VCaP (cell line): ENCODE measurements at regions not wholly inside any gene's neighbourhood (a gene's known extent, or its start where the extent isn't known, plus 50 kb on each side); places are given as distances from the start of the nearest gene placed in this dataset.
"Not testable (repeated sequence)": the region's sequence is repeated elsewhere in the genome, so short reads cannot be mapped to it uniquely, and the experiment has no call there.

Source experiments
- H3K27ac ChIP-seq: fragments of 450-650 bp; 2 replicates; pipeline ENCODE4 v1.5.1; 2017
- TF ChIP-seq, protein P1 (sequence below): fragments of 450-650 bp; conservative IDR thresholded peaks from 2 replicates; pipeline ENCODE4 v1.5.1; 2017; ENCODE audit warnings: mild to moderate bottlenecking, moderate library complexity

DNA sequence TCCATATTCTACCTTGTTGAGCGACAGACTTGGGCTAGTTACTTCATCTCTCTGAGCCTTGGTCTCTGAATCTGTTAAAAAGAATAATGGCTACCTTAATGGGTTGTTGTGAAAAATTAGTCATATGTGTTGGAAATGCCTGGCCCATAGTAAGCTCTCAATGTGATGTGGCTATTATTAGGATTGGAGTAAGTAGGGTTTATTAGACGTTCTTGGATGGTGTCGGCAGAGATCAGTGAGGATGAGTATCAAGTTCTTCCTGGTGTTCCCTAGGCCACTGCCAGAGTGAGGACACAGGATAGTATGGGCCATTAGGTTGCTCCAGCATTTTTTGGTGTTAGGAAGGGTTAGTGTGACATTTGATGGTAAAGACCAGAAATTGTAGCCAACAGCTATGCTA, 121.1 kb upstream of the DUSP10 start:
- no peak overlapping the region for H3K27ac ChIP-seq
- TF ChIP-seq, protein P1, sequence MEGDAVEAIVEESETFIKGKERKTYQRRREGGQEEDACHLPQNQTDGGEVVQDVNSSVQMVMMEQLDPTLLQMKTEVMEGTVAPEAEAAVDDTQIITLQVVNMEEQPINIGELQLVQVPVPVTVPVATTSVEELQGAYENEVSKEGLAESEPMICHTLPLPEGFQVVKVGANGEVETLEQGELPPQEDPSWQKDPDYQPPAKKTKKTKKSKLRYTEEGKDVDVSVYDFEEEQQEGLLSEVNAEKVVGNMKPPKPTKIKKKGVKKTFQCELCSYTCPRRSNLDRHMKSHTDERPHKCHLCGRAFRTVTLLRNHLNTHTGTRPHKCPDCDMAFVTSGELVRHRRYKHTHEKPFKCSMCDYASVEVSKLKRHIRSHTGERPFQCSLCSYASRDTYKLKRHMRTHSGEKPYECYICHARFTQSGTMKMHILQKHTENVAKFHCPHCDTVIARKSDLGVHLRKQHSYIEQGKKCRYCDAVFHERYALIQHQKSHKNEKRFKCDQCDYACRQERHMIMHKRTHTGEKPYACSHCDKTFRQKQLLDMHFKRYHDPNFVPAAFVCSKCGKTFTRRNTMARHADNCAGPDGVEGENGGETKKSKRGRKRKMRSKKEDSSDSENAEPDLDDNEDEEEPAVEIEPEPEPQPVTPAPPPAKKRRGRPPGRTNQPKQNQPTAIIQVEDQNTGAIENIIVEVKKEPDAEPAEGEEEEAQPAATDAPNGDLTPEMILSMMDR, result no peak

DNA sequence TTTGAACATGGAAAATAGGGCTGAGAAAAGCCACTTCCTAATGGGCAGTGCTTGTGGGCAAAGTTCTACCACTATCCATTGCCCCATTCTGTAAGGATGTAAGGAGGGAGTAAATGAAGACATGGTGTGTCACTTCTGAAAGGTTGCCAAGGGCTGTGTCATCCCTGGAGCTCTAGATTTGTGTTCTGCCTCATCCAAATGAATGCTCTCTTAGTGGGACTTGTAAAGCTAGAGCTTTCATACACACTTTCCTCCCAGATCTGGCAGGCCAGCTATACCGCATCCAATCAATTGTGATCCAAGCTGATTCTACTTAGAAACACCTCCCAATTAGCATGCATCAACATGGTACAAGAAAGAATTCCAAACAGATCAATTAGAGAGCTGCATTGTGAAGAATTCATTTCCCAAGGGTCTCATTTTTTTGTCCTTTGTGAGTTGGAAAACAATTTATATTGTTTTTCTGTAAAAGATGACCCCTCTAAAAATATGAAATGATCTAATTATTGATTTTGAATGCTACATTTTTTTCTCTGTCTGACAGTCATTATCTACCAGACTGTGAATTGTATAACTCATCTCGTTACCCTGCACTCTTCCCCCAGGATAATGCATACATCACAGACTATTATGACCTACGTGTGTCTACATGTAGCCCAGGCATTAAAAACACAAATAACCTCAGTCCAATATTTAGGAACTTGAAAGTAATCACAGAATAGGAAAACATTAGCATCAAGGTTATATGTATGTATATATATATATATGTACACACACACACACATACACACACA, 117.1 kb upstream of the DUSP10 start:
- TF ChIP-seq, protein P1, result no peak
- no peak overlapping the region for H3K27ac ChIP-seq

DNA sequence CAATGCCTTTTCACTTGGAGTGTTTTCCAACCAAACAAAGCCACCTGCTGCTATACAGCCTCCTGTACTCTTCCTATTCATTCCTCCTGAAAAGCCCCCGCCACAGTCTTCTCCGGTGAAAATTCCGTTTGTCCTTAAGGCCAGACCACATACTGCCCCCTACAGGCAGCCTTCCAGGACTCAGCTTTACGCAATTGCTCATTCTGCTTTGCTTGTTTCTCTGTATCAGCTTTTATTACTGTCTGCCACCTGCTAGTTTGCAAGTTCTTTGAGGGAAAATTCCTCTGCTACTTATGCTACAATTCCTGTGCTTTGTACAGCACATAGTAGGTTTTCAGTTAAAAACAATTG, 115.2 kb upstream of the DUSP10 start:
- not testable (repeated sequence) for H3K27ac ChIP-seq

DNA sequence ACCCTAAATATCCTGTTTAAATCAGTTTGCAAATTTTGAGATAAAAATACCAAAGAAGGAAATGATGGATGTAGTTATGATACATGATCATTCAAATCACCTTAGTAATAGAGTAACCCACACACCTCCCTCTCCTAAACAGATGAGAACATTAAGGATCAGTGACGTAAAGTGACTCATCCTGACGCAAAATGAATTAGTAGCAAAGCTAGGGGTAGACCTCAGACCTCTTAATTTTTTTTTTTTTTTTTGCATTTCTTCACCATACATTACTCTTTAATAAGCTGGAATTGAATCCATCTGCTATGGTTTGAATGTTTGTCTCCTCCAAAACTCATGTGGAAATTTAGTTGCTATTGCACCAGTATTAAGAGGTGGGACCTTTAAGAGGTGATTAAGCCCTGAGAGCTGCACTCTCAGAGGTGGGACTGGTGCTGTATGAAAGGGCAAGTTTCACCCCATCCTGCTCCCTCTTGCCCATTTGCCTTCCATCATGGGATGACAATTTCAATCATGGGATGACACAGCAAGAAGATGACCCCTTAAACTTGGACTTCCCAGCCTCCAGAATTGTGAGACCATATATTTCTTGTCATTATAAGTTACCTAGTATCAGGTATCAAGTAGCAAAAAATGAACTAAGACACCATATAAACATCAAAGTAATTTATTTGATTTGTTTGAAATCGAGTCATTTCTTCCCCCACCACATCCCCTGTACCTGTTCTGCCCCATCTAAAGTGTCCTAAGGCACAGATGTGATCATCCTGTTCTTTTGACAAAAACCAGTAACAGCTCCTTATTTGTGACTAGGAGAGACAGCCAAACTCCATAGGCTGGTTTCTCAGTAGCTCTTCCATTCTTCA, 114.6 kb upstream of the DUSP10 start:
- TF ChIP-seq, protein P1, result no peak
- no peak overlapping the region for H3K27ac ChIP-seq

DNA sequence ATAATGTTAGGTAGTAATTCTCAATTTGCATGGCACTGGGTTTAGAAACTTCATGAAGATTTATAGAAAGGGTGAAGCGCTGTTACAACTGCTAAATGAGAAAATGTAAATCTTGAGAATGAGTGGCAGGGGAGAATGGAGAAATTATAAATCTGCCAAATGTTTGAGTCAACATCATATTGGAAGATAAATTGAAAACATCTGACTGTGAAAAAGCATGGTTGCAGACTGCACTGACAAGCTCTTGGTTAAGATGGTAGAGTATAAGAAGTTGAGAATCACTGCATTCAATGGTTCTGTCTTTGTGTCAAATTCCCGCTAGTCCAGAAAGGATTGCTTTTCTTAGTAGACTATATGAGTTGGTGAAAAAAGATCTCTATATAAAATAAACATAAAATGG, 113.3 kb upstream of the DUSP10 start:
- TF ChIP-seq, protein P1, result no peak
- H3K27ac ChIP-seq, result no peak overlapping the region

DNA sequence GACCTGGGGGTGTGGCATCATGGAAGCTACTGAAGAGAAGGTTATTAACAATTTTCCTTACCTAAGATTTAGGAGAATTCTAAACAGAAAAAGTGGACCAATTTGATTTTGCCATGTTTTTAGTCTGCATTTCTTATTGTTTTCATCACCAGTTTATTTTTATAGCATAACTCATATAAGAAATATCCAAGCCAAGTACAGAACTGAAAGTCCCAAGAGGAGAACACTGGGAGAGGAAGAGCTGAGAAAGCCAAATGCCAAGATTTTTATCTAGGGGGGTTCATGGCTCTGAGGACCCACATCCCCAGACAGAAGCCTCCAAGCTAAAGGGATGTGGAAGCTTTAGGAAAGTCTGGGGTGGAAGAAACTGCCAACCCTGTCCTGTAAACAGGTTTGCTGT, 109.4 kb upstream of the DUSP10 start:
- H3K27ac ChIP-seq, result peak overlapping the region; percentile 37; the same call in 1 of the 2 replicates
- TF ChIP-seq, protein P1, result no peak

DNA sequence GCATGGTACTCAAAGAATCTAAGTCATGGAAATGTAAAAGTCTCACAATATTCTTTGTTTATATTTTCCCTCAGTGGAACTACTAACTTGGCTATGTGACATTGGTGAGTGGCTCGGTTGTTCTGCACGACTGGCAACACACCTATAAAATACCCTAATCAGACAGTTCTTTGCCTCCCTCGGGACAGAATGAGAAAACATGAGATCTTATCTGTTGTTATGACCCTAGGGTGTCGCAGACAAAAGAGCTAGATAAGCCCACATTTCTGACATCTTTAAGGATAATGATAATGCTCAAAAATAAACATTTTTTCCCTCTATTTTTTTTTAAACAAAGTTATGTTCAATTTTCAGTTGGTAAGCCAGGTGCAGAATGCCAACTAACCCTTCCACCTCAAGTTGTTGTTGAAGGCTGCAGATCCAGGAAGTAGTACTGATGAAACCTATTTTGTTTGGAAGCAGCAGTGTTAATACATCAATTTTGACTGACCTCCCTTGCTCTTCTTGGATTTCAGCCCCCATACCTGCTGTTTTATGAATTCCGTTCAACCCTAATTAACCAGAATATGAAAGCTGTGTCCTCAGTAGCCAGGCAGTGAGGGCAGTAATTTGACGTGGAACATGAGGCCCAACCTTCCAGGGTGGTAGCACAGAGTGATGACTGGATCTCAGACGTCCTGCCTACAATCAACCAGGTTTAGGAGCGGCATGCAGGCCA, 108.7 kb upstream of the DUSP10 start:
- TF ChIP-seq, protein P1, result no peak
- H3K27ac ChIP-seq, result peak overlapping the region; percentile 37
